Superior temporal gyrus (tissue), 1 donor: ENCODE measurements at regions not wholly inside any gene's neighbourhood (a gene's known extent, or its start where the extent isn't known, plus 50 kb on each side); places are given as distances from the start of the nearest gene placed in this dataset.
"Not testable (repeated sequence)": the region's sequence is repeated elsewhere in the genome, so short reads cannot be mapped to it uniquely, and the experiment has no call there.

Source experiments
- DNase-seq: peaks from one replicate; pipeline ENCODE4 v3.0.0-alpha.2; 2016; ENCODE audit errors: extremely low spot score

DNA sequence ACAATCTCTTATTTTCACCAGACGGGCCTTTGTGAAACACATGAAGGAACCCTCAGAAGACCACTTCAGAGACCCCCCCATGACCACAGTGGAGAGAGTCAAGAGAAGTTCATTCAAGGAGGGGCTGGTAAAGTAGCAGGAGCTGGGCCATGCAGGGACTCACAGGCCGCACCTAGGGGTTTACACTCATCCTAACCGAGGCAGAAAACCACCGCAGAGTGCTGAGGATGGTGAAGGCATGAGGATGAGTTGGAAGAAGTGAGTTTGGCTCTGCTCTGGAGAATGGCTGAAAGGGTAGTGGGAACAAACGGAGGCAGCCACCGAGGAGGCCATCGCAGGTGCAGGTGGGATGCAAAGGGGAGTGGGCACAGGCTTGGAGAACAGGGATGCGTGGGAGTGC, 1046.9 kb downstream of the UQCRFS1 start:
- no peak for DNase-seq

DNA sequence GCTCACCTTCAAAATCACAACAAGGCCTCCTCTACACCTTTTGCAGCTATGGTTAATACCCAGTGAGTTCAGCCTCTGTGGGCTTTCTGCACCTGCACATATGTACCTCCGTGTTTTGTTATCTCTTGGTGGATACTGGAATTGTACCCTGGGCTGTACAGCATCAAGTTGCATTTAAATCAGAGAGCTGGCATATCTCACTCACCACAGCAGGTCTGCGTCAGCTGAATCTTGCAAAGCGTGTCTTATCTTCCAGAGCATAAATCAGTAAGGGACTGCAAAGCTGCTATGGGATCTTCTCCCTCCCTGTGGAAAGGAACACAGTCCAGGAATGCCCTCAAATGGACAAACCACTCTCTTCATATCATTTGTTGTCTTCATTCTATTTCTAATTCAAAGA, 1048.7 kb downstream of the UQCRFS1 start:
- DNase-seq = no peak

DNA sequence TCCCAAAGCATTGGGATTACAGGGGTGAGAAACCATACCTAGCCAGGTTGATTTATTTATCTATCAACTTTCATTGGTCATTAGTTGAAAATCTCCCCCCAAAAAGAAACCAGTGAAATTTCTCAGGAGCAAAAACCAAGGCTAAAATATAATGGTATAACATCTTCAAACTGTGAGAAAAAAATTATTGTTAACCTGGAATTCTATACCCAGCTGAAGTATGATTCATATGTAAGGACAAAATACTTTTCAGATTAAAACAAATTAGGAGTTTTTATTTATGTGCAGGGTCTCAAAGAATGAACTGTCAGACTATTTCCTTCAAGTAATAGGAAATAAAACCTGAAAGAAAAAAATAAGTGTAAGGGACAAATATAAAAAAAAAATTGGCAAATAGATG, 1053.9 kb downstream of the UQCRFS1 start:
- DNase-seq = no peak

DNA sequence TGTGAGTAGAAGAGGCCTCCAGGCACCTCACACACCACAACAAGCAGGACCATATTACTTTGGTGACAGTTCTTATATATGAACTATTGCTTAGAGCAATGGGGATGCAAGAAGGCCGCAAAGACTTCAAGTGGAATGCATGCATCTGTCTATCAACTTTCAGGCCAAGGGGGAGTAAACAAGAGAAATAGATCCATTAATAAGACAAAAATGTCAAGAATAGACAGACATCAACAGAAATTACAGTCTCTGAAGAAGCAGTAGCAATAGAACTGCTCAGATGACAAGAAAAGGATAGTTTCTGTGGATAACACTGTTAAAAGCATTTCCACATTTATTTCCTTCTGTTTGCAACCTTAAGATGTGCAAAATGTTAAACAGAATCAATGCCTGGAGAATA, 1057.7 kb downstream of the UQCRFS1 start:
- no peak for DNase-seq

DNA sequence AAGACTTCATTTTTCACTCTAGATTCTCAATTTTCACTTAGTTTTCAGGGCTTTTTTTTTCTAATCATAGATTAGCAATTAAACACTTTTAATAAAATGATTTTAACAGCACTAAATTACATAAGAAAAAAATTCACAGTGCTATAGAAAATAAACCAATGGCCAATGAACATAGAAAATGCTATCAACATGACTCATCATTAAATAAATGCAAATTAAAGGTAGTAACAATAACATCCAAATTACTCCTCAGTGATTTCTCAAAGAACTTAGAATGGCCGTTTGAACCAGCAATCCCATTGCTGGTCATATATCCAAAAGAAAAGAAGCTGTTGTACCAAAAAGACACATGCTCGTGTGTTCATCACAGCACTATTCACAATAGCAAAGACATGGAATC, 1058.9 kb downstream of the UQCRFS1 start:
- DNase-seq = no peak

DNA sequence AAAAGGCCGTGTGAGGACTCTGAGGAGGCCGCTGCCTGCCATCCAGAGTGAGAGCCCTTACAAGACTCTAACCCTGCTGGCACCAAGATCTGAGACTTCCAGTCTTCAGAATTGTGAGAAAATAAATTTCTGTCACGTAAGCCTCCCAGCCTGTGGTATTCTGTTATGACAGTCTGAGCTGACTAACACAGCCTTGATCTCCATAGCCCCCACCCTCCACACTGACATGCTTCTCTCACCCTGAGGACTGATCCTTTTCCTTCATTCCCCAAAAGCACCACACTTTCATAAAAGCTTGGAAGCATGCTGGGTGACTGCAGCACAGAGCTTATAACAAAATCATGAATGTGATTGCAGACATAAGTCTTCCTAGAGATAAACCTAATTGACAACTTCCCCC, 1059.8 kb downstream of the UQCRFS1 start:
- no peak for DNase-seq

DNA sequence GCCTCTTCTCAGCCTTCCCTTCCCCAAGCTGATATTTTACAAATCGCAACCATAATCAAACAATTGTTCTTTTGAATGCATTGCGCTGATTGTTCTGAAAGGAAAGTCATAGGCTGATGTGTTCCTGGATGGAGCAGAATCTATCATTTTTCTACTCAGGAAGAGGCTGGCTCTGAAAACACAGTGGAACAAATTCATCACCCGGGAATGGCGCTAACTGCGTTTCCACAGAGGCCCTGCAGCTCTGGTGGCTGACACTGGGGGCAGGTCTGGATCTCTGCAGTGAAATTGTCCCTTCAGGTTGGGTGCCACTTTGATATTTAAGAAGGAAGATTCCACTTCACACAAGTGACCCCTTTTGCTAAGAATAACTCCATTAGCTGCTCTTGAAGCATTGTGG, 1060.8 kb downstream of the UQCRFS1 start:
- DNase-seq = peak; percentile 17

DNA sequence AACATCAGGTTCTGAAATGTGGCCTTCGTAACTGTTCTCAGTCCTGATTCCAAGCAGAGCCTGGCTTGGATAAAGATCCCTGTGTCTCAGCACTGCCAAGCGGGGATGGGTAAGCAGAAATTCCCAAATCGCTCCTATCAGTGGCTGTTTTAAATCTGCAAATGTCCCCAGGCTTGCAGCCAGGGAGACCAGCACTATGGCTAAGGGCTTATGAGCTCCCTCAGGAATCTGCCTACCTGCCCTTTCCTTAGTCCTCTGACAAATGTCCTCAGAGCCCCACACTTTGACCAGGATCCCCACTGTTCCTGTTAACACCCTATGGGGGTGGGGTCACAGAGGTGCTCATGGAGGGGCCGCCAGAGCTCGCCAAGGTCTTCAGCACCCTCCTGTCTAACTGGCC, 1062.8 kb downstream of the UQCRFS1 start:
- DNase-seq = no peak

DNA sequence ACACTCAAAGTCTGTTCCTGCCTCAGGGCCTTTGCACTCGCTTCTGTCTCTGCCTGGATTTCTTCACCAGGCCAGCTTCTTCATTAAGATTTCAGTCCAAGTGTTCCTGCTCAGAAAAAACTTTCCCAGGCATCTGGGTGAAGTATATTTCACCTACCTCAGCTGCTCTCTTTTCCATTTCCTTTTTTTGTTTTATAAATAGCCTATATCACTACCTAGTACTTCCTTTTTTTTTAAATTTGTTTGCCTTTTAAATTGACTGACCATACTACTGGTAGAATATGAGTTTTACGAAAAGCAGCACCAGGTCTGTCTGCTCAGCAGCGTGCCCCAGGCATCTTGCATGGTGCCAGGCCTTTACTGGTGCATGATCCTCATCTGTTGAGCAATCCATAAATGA, 1064.4 kb downstream of the UQCRFS1 start:
- DNase-seq = no peak

DNA sequence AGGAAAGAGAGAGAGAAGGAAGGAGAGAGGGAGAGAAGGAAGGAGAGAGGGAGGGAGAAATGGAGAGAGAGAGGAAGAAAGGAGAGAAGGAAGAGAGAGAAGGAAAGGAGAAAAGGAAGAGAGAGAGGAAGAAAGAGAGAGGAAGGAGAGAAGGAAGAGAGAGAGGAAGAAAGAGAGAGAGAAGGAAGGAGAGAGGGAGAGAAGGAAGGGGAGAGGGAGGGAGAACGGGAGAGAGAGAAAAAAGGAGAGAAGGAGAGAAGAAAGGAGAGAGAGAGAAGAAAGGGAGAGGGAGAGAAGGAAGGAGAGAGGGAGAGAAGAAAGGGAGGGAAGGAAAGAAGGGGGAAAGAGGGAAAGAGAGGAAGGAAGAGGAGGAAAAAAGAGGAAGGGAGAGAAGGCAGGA, 1070.7 kb downstream of the UQCRFS1 start:
- no peak for DNase-seq

DNA sequence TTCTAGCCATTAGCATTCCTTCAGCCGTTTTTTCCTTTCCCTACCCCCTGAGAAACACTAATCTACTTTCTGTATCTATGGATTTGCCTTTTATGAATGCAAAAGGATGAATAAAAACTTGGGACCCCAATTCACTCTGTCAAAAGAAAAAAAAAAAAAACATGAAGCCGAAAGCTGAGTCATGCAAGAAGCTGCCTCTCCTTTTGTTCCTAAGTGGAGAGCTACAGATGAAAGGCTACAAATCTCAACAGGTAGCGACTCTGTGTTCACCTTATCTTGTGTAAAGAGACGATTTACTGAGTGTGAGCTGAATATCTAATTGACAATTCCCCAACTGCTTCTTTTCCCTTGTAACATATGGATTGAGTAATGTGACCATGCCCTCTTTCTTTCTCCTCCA, 1072.8 kb downstream of the UQCRFS1 start:
- no peak for DNase-seq

DNA sequence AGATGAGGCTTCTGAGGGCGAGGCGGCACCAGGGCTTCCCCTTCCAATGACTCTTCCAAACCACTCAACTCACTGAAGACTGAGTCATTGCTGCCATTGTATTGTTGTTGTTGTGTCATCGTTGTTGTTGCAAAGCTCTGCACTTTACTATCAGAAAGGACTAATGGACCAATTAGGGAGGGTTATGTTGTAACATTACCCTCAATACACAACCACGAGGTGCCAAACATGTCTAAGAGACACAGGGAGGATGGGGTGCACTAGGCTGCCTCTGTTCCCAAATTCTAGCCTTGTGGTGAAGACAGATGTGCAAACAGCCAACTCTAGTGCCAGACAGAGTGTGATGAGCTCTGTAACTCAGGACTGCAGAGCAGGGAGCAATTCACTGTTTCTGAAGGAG, 1075.2 kb downstream of the UQCRFS1 start:
- no peak for DNase-seq

DNA sequence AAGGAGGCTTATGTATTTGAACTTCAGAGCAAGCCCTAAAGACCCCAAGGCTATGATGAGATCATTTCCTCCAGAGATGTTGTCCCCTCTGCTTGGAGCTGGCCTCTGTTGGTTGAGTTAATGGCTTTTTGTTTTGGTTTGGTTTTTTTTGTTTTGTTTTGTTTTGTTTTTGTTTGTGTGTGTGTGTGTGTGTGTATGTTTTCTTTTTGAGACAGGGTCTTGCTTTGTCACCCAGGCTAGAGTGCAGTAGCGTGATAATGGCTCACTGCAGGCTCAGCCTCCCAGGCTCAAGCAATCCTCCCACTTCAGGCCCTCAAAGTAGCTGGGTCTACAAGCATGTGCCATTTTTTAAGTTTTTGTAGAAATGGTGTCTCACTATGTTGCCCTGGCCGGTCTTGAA, 1076.2 kb downstream of the UQCRFS1 start:
- DNase-seq = no peak

DNA sequence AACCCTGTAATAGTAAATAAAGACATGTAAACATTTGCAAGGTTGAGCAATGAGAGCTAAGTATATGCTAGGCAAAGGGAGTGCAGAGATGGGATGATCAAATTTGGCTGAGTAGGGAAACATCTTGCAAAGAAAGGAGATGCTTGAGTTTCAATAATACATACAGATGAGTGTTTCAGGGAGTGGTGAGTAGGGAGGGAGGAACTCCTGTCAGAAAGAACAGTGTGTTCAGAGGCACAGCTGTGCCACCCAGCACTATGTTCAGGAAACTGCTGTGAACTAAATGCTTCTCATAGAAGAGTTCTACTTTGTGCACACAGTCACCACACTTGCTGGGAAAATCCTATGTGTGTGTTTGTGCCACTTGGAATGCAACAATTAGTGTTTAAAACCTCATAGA, 1077.1 kb downstream of the UQCRFS1 start:
- DNase-seq = no peak

DNA sequence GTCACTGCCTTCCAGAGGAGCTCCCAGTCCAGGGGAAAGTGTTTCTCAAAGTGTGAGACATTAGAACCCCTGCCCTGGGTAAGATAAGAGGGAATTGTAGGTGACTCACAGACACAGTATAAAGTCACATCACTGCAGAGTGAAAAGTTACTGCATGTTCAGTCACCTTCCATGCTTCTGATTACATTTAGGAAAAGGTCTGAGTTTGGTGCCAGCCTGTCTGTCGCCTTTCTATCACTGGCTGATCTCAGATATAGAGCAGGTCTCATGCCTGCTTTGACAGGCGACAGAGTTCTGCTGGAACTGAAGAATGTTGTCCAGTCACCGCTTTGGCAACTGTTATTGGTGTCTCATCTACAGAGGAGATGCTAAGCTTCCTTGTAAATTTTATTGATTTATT, 1078.6 kb downstream of the UQCRFS1 start:
- no peak for DNase-seq

DNA sequence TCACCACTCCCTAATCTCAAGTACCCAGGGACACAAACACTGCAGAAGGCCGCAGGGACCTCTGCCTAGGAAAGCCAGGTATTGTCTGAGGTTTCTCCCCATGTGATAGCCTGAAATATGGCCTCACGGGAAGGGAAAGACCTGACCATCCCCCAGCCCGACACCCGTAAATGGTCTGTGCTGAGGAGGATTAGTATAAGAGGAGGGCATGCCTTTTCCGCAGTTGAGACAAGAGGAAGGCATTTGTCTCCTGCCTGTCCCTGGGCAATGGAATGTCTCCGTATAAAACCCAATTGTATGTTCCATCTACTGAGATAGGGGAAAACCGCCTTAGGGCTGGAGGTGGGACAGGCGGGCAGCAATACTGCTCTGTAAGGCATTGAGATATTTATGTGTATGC, 1082.1 kb downstream of the UQCRFS1 start:
- not testable (repeated sequence) for DNase-seq

DNA sequence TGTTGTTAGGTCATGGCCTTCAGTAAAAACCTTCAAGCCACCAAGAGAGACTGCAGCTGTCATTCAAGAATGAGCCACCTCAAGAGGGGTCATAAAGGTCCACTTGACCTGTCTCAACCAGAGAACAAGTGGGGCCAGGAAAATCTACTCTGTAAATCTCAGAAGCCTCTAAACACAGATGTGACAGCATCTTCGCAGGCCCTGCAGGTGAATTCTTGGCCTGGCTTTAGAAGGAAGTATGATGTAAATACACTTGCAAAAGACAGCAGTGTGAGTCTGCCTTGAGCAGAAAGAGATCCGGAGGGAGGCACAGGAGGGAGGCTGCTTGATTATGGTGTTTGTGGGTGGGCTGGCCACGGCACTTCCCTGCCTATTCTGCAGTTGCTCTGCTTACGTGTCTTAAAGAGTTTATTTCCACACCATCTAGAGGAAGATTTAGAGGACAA, 1082.9 kb downstream of the UQCRFS1 start:
- DNase-seq = no peak

DNA sequence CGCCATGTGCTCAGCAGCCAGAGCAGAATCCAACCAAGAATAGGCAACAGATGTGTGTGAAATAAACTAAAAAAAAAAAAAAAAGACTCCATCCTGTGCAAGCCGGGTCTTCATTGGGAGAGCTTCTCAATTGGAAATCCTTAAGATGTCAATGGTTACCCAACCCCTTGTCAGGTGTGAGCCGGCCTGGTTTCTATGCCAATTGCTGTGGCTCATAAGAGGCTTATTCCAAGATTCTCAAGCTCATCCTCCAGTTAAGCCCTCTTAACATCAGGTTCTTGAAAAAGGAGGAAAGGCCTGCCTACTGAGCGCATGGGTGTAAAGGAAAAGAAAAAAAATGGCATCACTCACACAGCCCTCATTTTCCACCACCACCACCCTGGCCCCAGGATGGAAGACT, 1084.6 kb downstream of the UQCRFS1 start:
- DNase-seq = no peak

DNA sequence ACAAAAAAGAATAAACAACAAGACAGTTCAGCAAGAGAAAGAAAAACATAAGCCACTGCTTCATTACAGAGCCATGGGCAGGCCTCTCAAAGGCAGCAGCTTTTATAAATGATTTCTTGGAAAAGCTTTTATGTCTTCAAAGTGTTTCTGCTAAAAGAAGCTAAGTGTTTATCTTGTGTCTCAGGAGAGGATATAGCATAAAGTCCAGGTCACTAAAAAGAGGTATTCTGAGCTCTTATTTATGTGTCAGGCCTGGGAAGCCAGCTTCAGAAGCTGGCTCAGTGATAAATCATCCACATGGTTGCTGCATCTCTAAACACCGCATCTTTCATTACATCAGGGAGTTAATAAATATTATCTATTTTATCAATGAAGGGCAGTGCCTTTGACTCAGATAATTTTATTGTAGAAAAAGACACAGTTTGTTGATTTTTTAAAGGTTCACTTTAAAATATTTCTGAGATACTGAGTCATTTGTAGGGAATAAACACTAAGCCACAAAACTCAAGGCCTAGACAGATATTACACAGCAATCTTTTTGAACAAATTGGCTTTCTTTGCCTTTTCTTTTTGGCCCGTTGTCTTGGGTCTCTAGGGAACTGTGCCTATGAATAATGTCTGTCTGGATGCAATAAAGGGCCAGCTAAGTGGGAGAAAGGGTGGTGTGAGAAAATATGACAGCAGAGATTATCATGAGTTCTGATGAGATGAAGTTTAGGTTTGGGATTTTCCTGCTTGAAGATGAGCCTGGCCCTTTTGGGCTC, 1086.6 kb downstream of the UQCRFS1 start:
- no peak for DNase-seq

DNA sequence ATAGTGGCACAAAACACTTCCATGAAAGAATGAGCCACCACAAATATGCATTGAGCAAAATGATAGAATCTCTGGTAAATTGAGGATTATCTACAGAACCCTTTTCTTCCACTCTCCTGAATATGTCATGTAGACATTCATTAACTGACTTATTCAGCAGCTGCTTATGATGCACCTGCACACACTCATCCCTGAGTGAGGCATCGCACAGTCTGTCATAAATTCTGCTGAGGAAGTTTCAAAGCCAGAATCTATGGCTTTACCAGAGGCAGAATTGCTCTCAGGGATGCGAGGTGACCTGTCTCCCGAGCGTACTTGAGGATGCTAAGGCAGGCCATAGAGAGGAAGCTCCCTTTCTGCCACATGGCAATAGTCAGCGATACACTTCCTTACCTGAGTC, 1090.2 kb downstream of the UQCRFS1 start:
- no peak for DNase-seq

DNA sequence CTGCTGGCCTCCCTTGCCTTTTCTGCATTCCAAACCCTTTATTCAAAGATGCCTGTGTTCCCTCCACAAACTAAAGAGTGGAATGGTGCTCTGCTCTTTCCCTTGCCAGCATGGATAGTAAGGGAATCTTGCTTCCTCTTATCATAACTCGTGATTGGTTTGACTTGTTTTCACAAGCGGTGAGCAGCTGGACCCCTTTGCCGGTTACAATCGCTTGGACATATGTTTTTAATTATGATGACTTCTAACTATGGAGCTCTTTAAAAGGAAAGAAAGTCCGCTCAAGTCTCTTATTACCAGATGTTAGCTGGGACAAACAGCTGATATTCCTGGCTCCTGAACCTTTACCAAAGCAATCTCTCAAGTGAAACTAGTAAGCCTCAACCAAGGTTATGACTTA, 1094.7 kb downstream of the UQCRFS1 start:
- no peak for DNase-seq

DNA sequence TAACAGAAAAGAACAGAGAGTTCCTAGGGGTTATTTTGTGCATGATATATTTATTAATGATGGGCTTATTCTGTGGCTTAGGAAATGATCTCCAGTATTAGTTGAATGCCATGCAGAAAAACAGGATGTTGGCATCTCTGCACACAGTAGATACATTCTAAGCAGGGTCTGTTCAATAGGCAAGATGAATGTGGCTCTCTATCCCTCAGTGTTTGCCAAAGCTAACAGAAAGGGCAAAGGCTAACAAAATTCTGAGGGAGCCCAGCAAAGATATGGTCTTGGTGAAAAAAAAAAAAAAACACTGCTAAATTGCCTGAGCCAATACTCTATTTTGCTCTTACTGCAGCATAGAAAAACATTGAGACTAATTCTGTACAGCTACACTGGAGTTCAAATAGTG, 1095.8 kb downstream of the UQCRFS1 start:
- DNase-seq = no peak

DNA sequence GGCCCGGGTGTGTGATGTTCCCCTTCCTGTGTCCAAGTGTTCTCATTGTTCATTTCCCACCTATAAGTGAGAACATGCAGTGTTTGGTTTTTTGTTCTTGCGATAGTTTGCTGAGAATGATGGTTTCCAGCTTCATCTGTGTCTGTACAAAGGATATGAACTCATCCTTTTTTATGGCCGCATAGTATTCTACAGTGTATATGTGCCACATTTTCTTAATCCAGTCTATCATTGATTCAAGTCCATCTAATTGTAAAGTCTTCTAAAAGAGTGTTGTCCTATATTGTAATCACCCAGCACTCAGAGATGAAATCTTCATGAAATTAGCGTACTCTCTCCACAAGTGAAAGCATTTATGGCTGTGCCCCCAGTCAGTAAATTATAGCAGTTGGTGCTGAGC, 1096.6 kb downstream of the UQCRFS1 start:
- DNase-seq = not testable (repeated sequence)

DNA sequence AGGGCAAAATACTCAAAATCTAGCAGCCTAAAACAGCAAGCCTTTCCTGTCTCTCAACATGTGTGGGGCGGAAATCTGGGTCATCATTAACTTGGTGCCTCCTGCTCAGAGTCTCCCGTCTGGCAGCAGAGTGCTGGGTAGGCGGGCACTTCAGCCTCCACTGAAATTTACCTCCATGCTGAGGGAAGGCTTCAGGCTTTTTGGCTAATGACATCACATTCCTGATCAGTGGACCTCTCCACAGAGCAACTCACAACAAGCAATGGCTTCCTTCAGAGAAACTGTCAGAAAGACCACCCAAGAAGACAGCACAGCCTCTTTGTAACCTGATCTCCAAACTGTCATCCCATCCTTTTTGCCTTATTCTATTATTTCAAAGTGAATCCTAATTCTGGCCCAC, 1109.0 kb downstream of the UQCRFS1 start:
- DNase-seq = no peak
